Stimulated activated naive CD8-positive, alpha-beta T cell treated with anti-CD3 and anti-CD28 coated beads, Interleukin-15, amount 100 ng/mL, for 72 hours (primary cell): ENCODE measurements at regions not wholly inside any gene's neighbourhood (a gene's known extent, or its start where the extent isn't known, plus 50 kb on each side); places are given as distances from the start of the nearest gene placed in this dataset.

Source experiments
- ATAC-seq: fragments of 150-1000 bp; cut with Tn5 transposase; 2 replicates; pipeline ENCODE4 v1.10.0; 2021; ENCODE audit warnings: mild to moderate bottlenecking, moderate library complexity
- DNase-seq, 2 donors: peaks; one replicate each; pipeline ENCODE4 v3.0.0; 2021 to 2022
- H3K27ac Mint-ChIP-seq, 2 donors: one replicate each; pipeline ENCODE4 v1.8.0; 2022; ENCODE audit warnings: mild to moderate bottlenecking in 2 of 2, mixed read lengths in 2 of 2, moderate library complexity in 2 of 2
- H3K27me3 Mint-ChIP-seq: one replicate; pipeline ENCODE4 v1.8.0; 2022; ENCODE audit warnings: mixed read lengths
- H3K4me1 Mint-ChIP-seq: one replicate; pipeline ENCODE4 v1.8.0; 2022; ENCODE audit warnings: mild to moderate bottlenecking, mixed read lengths
- H3K4me3 Mint-ChIP-seq, 2 donors: one replicate each; pipeline ENCODE4 v1.8.0; 2022; ENCODE audit warnings: mild to moderate bottlenecking in 2 of 2, mixed read lengths in 2 of 2, moderate library complexity in 1 of 2
- H3K9me3 Mint-ChIP-seq, 2 donors: one replicate each; pipeline ENCODE4 v1.8.0; 2022; ENCODE audit warnings: mixed read lengths in 2 of 2

DNA sequence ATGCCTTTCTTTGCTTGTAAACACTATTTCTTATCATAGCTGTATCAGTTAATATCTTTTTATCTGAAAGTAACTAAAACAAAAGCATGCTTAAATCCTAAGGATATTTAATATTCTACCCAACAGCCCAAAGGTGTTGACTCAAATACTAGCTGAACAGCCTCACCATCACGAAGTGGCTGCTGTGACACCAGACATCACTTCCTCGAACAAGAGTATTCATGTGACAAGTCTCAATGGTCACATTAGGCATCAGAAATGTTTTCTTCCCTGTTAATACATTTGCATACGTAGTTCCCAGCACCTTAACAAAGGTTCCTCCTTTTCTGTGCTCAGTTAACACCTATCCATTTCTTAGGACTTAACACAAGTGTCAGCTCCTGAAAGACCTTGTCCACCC is 193.8 kb upstream of the DYNLRB2 start:
- peaks cover 0 to 5% of the 10 kb centered on the region in 2 donors for H3K9me3 Mint-ChIP-seq
- ATAC-seq = no peak
- H3K4me1 Mint-ChIP-seq = no peaks in the 10 kb centered on the region
- no peak overlapping the region for H3K4me3 Mint-ChIP-seq
- H3K27me3 Mint-ChIP-seq = no peaks in the 10 kb centered on the region
- DNase-seq = no peak
- H3K27ac Mint-ChIP-seq = no peak overlapping the region

DNA sequence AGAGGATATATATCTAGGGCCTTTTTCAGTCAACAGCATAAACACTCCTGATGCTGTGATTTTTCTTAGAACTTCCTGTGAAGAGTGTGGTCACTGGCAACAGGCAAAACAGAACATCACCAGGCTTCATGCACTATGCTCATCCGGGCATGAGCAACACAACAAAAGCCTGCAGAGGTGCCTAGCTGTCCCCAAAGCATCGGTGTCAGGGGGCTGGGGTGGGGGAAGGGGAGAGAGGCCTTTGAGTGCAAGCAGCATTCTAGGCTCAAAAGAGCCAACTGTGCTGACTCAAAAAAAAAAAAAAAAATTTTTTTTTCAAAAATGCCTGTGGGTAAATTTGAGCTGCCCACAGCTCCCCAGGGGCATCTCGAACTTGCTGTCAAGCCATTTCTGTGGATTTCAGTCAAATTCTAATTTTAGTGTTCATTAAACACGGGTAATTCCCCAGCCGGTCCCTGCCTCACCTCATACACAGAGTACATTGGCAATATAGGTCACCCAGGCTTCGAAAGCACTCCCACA is 194.6 kb upstream of the DYNLRB2 start:
- H3K27ac Mint-ChIP-seq = no peak overlapping the region
- ATAC-seq (no peak), DNase-seq (no peak)
- H3K4me1 Mint-ChIP-seq = no peaks in the 10 kb centered on the region
- peaks cover 0 to 5% of the 10 kb centered on the region in 2 donors for H3K9me3 Mint-ChIP-seq
- H3K27me3 Mint-ChIP-seq = no peaks in the 10 kb centered on the region
- H3K4me3 Mint-ChIP-seq = no peak overlapping the region

DNA sequence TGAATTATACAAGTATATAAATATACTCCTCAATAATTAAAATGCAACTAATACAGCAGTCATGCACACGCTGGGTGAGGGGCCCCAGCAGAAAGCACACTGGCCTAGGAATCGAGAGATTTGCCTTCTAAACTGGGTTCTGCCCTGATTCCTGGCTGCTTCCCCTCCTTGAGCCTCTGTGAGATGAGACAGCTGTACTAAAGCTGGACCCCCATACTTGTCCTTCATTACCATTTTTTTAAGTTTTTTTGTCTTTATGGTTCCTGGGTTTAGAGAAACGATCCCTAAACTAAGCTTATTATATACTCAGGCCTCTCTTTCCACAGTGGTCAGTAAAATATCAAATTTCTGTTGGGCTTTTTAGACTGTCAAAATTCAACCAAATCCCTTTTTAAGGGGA is 195.1 kb upstream of the DYNLRB2 start:
- ATAC-seq (no peak), DNase-seq (no peak)
- peaks cover 0 to 5% of the 10 kb centered on the region in 2 donors for H3K9me3 Mint-ChIP-seq
- no peaks in the 10 kb centered on the region for H3K27me3 Mint-ChIP-seq
- no peak overlapping the region for H3K27ac Mint-ChIP-seq
- H3K4me3 Mint-ChIP-seq = no peak overlapping the region
- no peaks in the 10 kb centered on the region for H3K4me1 Mint-ChIP-seq

DNA sequence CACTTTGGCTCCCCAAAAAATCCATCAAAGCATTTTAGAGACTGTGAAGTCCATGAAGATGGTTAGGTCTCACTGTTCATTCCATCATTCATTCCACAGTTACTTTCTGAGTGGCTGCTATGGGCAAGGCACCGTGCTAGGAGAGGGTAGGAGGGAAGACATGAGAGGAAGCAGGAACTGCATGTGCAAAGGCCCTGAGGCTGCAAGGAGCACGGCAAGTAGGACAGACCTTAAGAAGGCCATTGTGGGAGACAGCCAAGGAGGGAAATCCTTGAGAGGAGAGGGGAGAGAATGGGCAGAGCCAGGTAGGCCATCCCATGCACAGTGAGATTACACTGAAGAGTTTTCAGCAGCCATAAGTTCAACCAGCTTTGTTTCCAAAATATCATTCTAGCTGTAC is 196.2 kb upstream of the DYNLRB2 start:
- H3K27me3 Mint-ChIP-seq = peaks cover 8% of the 10 kb centered on the region

DNA sequence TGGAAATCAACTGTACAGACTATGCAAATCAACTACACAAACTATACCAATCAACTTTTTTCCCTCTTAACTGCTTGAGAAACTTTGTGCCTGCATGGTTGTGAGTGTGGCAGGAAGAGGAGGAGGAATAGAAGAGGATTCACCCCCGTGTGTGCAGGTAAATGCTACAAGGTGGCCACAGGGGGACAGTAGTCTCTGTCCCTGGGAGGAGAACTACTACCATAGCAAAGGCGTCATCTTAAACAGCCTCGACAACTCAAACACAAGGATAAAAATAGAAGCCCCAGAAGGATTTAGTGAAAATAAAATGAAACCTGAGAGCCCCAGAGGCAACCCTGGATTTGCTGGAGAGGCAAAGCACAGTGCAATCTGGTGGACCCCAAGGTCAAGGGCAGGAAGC is 199.5 kb upstream of the DYNLRB2 start:
- no peaks in the 10 kb centered on the region for H3K9me3 Mint-ChIP-seq
- no peaks in the 10 kb centered on the region for H3K4me1 Mint-ChIP-seq
- ATAC-seq (no peak), DNase-seq (no peak)
- no peak overlapping the region for H3K4me3 Mint-ChIP-seq
- peaks cover 12% of the 10 kb centered on the region for H3K27me3 Mint-ChIP-seq
- H3K27ac Mint-ChIP-seq = no peak overlapping the region

More for the DNA sequence above, 196.2 kb upstream of the DYNLRB2 start:
- no peak overlapping the region for H3K4me3 Mint-ChIP-seq
- ATAC-seq (no peak), DNase-seq (no peak)
- no peak overlapping the region for H3K27ac Mint-ChIP-seq
- no peaks in the 10 kb centered on the region for H3K4me1 Mint-ChIP-seq
- peaks cover 0 to 5% of the 10 kb centered on the region in 2 donors for H3K9me3 Mint-ChIP-seq

DNA sequence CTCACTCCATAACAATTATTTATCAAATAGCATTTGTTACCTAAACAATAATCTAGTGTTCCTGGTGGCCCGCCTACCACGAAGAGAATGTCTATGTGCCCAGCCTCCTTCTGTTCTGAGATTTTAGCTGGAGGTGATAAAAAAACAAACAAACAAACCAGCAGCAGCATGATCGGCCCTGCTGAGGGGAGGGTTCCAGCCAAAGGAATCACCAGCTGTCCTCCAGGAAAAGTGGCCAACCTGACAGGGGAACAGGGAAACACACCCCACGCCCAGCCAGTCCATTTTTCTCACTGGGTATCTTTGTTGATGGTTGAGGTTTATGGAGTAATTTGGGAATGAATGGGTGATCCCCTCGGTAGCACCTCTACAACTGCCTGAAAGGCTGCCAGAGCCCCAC is 203.0 kb upstream of the DYNLRB2 start:
- H3K27me3 Mint-ChIP-seq = peaks cover 20% of the 10 kb centered on the region
- H3K9me3 Mint-ChIP-seq = no peaks in the 10 kb centered on the region
- ATAC-seq (no peak), DNase-seq (no peak)
- H3K4me1 Mint-ChIP-seq = no peaks in the 10 kb centered on the region
- H3K4me3 Mint-ChIP-seq = no peak overlapping the region
- no peak overlapping the region for H3K27ac Mint-ChIP-seq

DNA sequence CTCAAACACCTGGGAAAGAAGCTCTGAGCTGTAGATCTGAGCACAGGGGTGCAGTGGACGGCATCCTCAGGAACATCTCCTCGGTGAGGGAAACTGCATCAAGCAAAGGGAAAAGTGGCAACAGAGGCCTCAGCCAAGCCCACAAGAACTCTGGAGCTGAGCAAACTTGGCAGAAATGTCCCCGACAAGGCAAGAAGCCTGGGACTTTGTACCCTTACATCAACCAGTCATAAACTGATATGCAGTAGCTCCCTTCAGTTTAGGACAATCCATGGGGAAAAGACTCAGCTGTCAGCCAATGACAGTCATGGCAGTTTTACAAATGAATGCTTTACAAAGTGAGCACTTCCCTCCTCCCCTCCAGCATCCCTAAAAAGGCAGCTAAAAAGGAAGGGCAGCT is 210.0 kb upstream of the DYNLRB2 start:
- ATAC-seq (no peak), DNase-seq (no peak)
- Mint-ChIP-seq H3K4me1 (no peaks in the 10 kb centered on the region), H3K27ac (no peak overlapping the region), H3K9me3 (no peaks in the 10 kb centered on the region), H3K27me3 (peaks cover 7% of the 10 kb centered on the region), H3K4me3 (no peak overlapping the region)

DNA sequence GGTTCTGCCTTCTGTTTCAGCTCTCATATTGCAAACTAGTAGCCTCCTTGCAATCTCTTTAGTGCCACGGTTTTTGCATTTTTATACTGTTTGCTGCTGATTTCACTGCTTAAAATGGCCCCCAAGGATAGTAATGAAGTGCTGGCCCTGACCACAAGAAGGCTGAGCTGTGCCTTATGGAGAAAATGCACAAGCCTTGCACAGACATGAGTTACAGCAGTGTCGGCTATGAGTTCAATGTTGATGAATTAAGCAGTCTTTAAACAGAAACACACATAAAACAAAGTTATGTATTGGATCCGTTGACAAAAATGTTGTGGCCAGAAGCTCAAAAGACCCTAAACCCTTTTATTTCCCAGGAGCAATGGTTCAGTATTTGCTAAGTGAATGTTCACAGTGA is 210.6 kb upstream of the DYNLRB2 start:
- Mint-ChIP-seq H3K27ac (no peak overlapping the region), H3K27me3 (peaks cover 7% of the 10 kb centered on the region), H3K4me3 (no peak overlapping the region), H3K4me1 (no peaks in the 10 kb centered on the region), H3K9me3 (no peaks in the 10 kb centered on the region)
- no peak for DNase-seq
- no peak for ATAC-seq

DNA sequence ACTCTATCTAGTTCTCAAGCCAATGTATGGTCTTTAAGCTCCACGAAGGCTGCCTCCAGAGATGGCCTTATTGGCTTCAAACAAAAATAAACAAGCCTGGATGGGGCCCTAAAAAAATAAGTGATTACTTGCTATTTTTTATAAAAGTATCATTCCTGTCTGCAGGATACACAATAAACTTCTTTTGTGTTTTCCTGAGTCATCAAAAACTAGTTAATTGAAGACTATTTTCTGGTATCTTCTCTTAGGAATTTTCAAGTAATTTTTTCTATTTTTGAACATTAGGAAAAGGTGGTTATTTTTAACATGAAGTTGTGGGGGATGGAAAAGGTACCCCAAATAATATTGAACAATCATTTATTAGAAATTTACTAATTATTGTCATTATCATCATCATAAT is 213.1 kb upstream of the DYNLRB2 start:
- Mint-ChIP-seq H3K4me1 (no peaks in the 10 kb centered on the region), H3K4me3 (no peak overlapping the region), H3K9me3 (no peaks in the 10 kb centered on the region), H3K27me3 (peaks cover 8% of the 10 kb centered on the region), H3K27ac (no peak overlapping the region)
- no peak for ATAC-seq
- DNase-seq = no peak

DNA sequence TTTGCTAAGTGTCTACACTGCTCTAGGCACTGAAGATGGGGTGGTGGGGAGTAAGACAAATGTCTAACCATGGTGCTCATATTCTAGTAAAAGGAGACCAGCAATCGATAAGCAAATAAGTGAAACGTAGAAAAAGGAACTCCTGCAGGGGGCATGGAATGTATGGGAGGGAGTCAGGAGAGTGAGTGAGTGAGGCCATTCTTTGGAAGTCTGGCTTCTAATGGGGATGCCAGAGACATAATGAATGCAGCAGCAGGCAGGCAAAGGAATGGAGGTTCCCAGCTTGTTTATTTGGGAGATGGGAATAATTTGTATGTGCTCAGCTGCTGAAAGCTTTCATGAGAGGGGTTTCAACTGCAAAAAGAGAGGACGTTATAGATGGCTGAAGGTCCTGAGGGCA is 216.4 kb upstream of the DYNLRB2 start:
- Mint-ChIP-seq H3K4me1 (no peaks in the 10 kb centered on the region), H3K27ac (no peak overlapping the region), H3K4me3 (no peak overlapping the region), H3K9me3 (no peaks in the 10 kb centered on the region), H3K27me3 (peaks cover 17% of the 10 kb centered on the region)
- ATAC-seq (no peak), DNase-seq (no peak)

DNA sequence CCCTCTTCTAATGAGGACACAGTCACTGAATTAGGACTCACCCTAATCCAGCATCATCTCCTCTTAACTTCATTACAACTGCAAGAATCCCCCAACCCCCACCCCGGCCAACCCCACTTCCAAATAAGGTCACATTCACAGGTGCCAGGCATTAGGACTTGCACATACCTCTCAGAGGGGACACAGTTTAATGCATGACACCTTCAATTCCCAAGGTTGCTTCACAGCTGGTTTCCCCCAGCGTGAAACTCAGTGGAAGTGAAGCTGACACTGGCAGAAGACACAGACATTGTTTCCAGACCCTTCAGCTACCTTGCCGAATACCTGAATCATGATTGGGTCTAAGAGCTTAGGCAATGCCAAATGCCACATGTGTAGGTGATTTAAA is 217.0 kb upstream of the DYNLRB2 start:
- Mint-ChIP-seq H3K27me3 (peaks cover 17% of the 10 kb centered on the region), H3K9me3 (peaks cover 0 to under 1% of the 10 kb centered on the region in 2 donors)
- no peak for ATAC-seq

DNA sequence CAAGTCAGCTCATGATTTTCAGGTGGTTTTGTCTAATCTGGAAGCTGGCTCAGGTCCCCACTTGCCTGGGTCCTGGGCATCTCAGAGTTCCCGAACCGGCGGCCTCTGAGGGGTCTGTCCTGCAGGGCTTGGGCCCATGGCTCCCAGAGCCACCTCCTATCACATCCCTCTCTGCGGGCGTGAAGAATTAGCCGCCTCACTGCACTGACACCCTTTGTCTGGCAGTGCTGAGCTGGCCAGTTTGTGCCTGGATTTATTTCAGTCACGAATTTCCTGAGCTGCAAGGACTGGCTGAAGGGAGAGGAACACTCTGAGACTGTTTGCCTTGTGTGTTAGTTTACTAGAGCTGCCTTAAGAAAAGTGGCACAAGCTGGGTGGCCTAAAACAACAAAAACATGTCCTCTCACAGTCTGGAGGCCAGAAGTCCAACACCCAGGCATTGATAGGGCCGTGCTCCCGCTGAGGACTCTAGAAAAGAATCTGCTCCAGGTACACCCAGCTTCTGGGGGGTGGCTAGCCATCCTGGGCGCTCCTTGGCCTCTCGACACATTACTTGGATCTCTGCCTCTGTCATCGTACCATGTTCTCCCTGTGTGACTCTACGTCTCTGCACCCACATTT is 217.5 kb upstream of the DYNLRB2 start:
- ATAC-seq = no peak
- Mint-ChIP-seq H3K4me3 (no peak overlapping the region), H3K9me3 (peaks cover 0 to 5% of the 10 kb centered on the region in 2 donors), H3K27ac (no peak overlapping the region), H3K27me3 (peaks cover 22% of the 10 kb centered on the region), H3K4me1 (no peaks in the 10 kb centered on the region)
- DNase-seq = no peak

More for the DNA sequence above, 217.0 kb upstream of the DYNLRB2 start:
- DNase-seq = no peak
- H3K27ac Mint-ChIP-seq = no peak overlapping the region
- H3K4me3 Mint-ChIP-seq = no peak overlapping the region
- no peaks in the 10 kb centered on the region for H3K4me1 Mint-ChIP-seq

DNA sequence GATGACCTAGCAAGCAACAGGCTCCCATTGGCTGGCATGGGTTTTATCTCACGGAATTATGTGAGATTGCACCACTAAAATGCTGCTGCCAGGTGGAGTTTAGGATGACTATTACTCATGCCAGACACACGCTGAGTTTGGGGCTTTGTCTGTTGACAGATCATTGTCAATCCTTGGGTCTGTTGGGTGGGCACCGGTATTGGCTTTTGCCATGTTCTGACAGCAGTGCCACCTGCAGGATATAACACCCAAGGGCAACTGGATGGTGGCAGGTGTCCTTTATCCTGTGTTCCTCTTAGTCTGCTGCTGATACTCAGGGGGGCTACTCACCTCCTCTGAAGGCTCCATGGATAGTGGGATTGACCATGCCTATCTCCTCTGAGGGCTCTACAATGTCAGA is 221.6 kb upstream of the DYNLRB2 start:
- H3K27ac Mint-ChIP-seq = no peak overlapping the region
- no peak for ATAC-seq
- H3K4me3 Mint-ChIP-seq = no peak overlapping the region

DNA sequence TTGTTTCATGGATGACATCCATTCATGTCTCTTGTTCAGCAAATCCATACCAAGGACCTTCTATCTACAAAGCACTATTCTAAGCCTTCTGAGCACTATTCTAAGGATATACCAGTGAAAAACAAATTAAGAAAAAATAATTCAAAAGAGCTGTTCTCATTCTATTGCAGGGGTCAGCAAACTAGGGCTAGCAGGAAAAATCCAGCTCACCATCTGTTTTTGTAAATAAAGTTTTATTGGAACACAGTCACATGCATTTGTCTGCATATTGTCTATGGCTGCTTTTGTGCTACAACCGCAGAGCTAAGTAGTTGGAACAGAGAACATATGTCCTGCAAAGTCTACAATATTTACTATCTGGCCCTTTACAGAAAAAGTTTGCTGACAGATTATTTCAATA is 222.7 kb upstream of the DYNLRB2 start:
- peaks cover 30% of the 10 kb centered on the region for H3K27me3 Mint-ChIP-seq
- H3K4me1 Mint-ChIP-seq = no peaks in the 10 kb centered on the region
- no peak for ATAC-seq
- peaks cover 0 to 7% of the 10 kb centered on the region in 2 donors for H3K9me3 Mint-ChIP-seq
- DNase-seq = no peak
- no peak overlapping the region for H3K4me3 Mint-ChIP-seq
- H3K27ac Mint-ChIP-seq = no peak overlapping the region

More for the DNA sequence above, 221.6 kb upstream of the DYNLRB2 start:
- no peak for DNase-seq
- Mint-ChIP-seq H3K27me3 (peaks cover 30% of the 10 kb centered on the region), H3K4me1 (no peaks in the 10 kb centered on the region), H3K9me3 (peaks cover 0 to 7% of the 10 kb centered on the region in 2 donors)

DNA sequence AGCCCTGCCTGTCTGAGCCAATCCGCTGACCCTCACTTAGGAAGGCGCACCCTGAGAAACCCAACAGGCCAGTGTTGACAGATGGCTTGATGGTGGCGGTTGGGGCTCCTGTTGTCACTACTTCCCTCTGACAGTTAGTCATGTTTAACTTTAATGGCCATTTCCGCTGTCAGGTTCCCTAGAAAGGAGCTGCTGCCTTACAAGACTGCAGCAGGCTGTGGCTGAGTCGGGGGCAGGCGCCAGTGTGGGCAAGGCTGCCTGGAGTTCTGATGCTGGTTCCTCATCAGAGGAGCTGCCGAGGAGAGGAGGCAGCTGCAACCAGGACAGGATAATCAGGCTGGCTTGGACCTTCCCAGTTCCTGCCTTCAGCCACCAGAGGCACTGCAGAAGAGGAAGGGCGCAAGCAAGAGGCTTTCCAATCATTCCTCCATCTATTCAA is 223.2 kb upstream of the DYNLRB2 start:
- no peak for DNase-seq
- Mint-ChIP-seq H3K27ac (no peak overlapping the region), H3K9me3 (peaks cover 0 to 7% of the 10 kb centered on the region in 2 donors), H3K4me1 (no peaks in the 10 kb centered on the region), H3K27me3 (peaks cover 35% of the 10 kb centered on the region), H3K4me3 (no peak overlapping the region)
- no peak for ATAC-seq

DNA sequence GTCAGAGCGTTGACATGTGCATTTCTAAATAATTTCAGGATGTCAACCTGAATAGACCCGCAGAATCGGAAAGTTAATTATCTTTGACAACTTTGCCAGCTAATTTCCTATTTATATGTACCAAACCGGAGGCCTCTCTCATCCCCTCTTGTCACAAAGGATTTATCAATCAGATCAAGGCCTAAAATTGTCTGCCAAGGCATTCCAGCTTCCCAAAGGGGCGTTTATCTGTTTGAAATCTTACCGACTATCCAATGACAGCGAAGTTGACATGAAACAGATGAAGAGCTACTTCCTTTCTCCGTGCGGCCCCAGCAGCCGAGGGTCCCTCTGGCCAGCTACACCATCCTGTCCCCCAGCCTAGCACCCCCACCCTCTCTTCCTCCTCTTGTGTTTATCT is 223.7 kb upstream of the DYNLRB2 start:
- H3K9me3 Mint-ChIP-seq = peaks cover 0 to 7% of the 10 kb centered on the region in 2 donors
- peaks cover 38% of the 10 kb centered on the region for H3K27me3 Mint-ChIP-seq
- DNase-seq (no peak), ATAC-seq (no peak)
- H3K4me1 Mint-ChIP-seq = no peaks in the 10 kb centered on the region
- H3K27ac Mint-ChIP-seq = no peak overlapping the region
- H3K4me3 Mint-ChIP-seq = no peak overlapping the region

DNA sequence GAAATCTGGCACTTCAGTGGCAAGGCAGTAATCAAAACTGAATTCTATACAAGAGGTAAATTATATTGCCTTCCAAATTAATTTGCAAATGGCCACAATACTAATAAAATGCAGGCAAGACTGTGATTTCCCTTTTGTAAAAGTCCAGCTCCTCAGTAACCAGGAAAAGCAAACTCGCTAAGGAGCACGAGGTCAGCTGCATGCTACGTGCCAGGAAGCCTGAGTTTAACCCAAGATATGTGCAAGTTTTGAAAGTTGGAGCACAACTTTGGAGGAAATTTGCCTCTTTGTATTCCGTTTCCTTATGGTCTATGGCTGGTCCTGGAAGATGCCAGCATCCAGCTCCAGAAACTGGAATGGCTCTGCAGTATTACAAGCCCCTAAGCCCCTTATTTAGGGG is 226.8 kb upstream of the DYNLRB2 start:
- Mint-ChIP-seq H3K27ac (no peak overlapping the region), H3K9me3 (peaks cover 0 to 7% of the 10 kb centered on the region in 2 donors), H3K27me3 (peaks cover 31% of the 10 kb centered on the region), H3K4me3 (no peak overlapping the region), H3K4me1 (no peaks in the 10 kb centered on the region)
- ATAC-seq = no peak
- no peak for DNase-seq
